ENCODE measurements at regions not wholly inside any gene's neighbourhood (a gene's known extent, or its start where the extent isn't known, plus 50 kb on each side); places are given as distances from the start of the nearest gene placed in this dataset.

- DNase-seq (ENCODE audit: low spot score): no peak
- ATAC-seq: no peak
- H3K27ac Mint-ChIP-seq: no peak overlapping the region
- H3F3A ChIP-seq (replicated peaks; ENCODE audit: low read depth): no peaks in the 10 kb centered on the region
- TF ChIP-seq JUNB (IDR thresholded peaks at IDR 0.05; ENCODE audit: unreplicated experiment): no peak
- TF ChIP-seq ZNF462 (CRISPR knock-in tag; IDR thresholded peaks at IDR 0.05): no peak
- no peak for TF ChIP-seq EZH2phosphoT487 (IDR thresholded peaks at IDR 0.05; ENCODE audit: unreplicated experiment)
- no peak for TF ChIP-seq EZH2 (IDR thresholded peaks at IDR 0.05; ENCODE audit: low read depth, unreplicated experiment)
- no peak for TF ChIP-seq CTCF (conservative IDR thresholded peaks at IDR 0.05; ENCODE audit: low read depth in 2 of 2)
- no peak for TF ChIP-seq ETS1 (IDR thresholded peaks at IDR 0.05)
- no peaks in the 10 kb centered on the region for H4K20me1 ChIP-seq (replicated peaks; ENCODE audit: insufficient read depth)
- peaks cover 2% of the 10 kb centered on the region for H3K27me3 Mint-ChIP-seq (ENCODE audit: insufficient read depth, low read depth, poor library complexity)
- H3K27me3 ChIP-seq (ENCODE audit: insufficient read depth): no peaks in the 10 kb centered on the region
- peaks cover 4% of the 10 kb centered on the region; the same call in 2 of the 3 replicates for H3K4me1 Mint-ChIP-seq
- no peak overlapping the region for H3K4me3 ChIP-seq
- no peak overlapping the region for H3K27ac ChIP-seq (ENCODE audit: low read depth)
- H3K79me2 ChIP-seq (replicated peaks; ENCODE audit: insufficient read depth): no peaks in the 10 kb centered on the region
- no peak overlapping the region for H3K4me2 ChIP-seq
- no peaks in the 10 kb centered on the region for H3K36me3 ChIP-seq (ENCODE audit: insufficient read depth)
- peaks cover 85% of the 10 kb centered on the region for H3K9me3 Mint-ChIP-seq
- no peak overlapping the region for H2AFZ ChIP-seq
- H3K4me1 ChIP-seq (ENCODE audit: insufficient read depth): peaks cover 2% of the 10 kb centered on the region; the same call in 1 of the 2 replicates
- no peaks in the 10 kb centered on the region for H3K9me2 ChIP-seq (ENCODE audit: insufficient read depth)
- H3K4me3 Mint-ChIP-seq: no peak overlapping the region
- H3K36me3 Mint-ChIP-seq (ENCODE audit: low read depth): peaks cover 5% of the 10 kb centered on the region; the same call in 2 of the 3 replicates
Measured at GRCh38 chr21:24989516-24989915, 617.8 kb downstream of the MRPL39 start.

Data from GM23338 (cell line).